Fibroblast of lung (primary cell): ENCODE measurements at regions not wholly inside any gene's neighbourhood (a gene's known extent, or its start where the extent isn't known, plus 50 kb on each side); places are given as distances from the start of the nearest gene placed in this dataset.

ENCODE experiments used
- DNase-seq, 2 donors: peaks; one replicate each; pipeline versions ENCODE4 v3.0.0 to v3.0.0-alpha.2; 2010; ENCODE audit warnings: low read depth in 2 of 2
- H2AFZ ChIP-seq: 2 replicates; pipeline ENCODE4 v1.5.1; 2012; ENCODE audit warnings: low read length, control low read depth, inconsistent platforms
- H3K27ac ChIP-seq: 2 replicates; pipeline ENCODE4 v1.5.1; 2011; ENCODE audit warnings: low read length, control low read depth; ENCODE audit not compliant: insufficient read depth
- H3K27me3 ChIP-seq: 2 replicates; pipeline ENCODE4 v1.5.1; 2011; ENCODE audit warnings: mild to moderate bottlenecking, low read length; ENCODE audit not compliant: control insufficient read depth, insufficient read depth
- H3K36me3 ChIP-seq: 2 replicates; pipeline ENCODE4 v1.5.1; 2011; ENCODE audit warnings: low read length; ENCODE audit not compliant: control insufficient read depth, insufficient read depth
- H3K4me1 ChIP-seq: 2 replicates; pipeline ENCODE4 v1.5.1; 2011; ENCODE audit warnings: low read length; ENCODE audit not compliant: control insufficient read depth, insufficient read depth; ENCODE audit errors: extremely low read depth
- H3K4me2 ChIP-seq: 2 replicates; pipeline ENCODE4 v1.5.1; 2011; ENCODE audit warnings: low read length, control low read depth; ENCODE audit not compliant: insufficient read depth; ENCODE audit errors: extremely low read depth
- H3K4me3 ChIP-seq, 4 experiments: fragments of 200-600 bp in 1 of 4; sonication (generic) in 1 of 4; replicated peaks in 1 of 4; 2 replicates each; pipeline ENCODE4 v1.5.1; 2011 to 2016; ENCODE audit warnings: low read length in 4 of 4, low read depth in 3 of 4, mild to moderate bottlenecking in 3 of 4, control low read depth in 2 of 4, inconsistent platforms in 1 of 4, mixed read lengths in 1 of 4; ENCODE audit not compliant: insufficient read depth in 1 of 4; ENCODE audit errors: control extremely low read depth in 1 of 4
- H3K79me2 ChIP-seq: 2 replicates; pipeline ENCODE4 v1.5.1; 2012; ENCODE audit warnings: mild to moderate bottlenecking, low read length, inconsistent platforms; ENCODE audit not compliant: control insufficient read depth, insufficient read depth
- H3K9ac ChIP-seq: 2 replicates; pipeline ENCODE4 v1.5.1; 2011; ENCODE audit warnings: mild to moderate bottlenecking, low read length, control low read depth; ENCODE audit not compliant: insufficient read depth
- H3K9me3 ChIP-seq: 2 replicates; pipeline ENCODE4 v1.5.1; 2012; ENCODE audit warnings: low read depth, low read length; ENCODE audit not compliant: control insufficient read depth, insufficient read depth
- H4K20me1 ChIP-seq: 2 replicates; pipeline ENCODE4 v1.5.1; 2011; ENCODE audit warnings: low read length; ENCODE audit not compliant: control insufficient read depth, insufficient read depth; ENCODE audit errors: extremely low read depth
- EZH2 ChIP-seq: IDR thresholded peaks from 2 replicates; pipeline ENCODE4 v1.5.1; 2012; ENCODE audit warnings: low read length, control low read depth, mild to moderate bottlenecking; ENCODE audit errors: missing control alignments
- TF ChIP-seq, protein P1 (sequence below), 2 donors: IDR thresholded peaks in 1 of 2; conservative IDR thresholded peaks in 1 of 2; 1 replicate in 1 of 2; 2 replicates in 1 of 2; pipeline ENCODE4 v1.5.1; 2011 to 2012; ENCODE audit warnings: low read length in 2 of 2, control low read depth in 1 of 2, inconsistent platforms in 1 of 2, low read depth in 1 of 2, mild to moderate bottlenecking in 1 of 2

- Histone ChIP-seq H3K27me3 (no peaks in the 10 kb centered on the region), H3K4me2 (no peak overlapping the region), H3K27ac (no peak overlapping the region), H3K36me3 (no peaks in the 10 kb centered on the region), H2AFZ (no peak overlapping the region), H3K79me2 (no peaks in the 10 kb centered on the region), H3K4me1 (no peaks in the 10 kb centered on the region), H3K9ac (no peak overlapping the region), H3K9me3 (no peaks in the 10 kb centered on the region), H3K4me3 (no peak overlapping the region), H4K20me1 (no peaks in the 10 kb centered on the region)
- no peak for DNase-seq
- TF ChIP-seq EZH2 = no peak
- TF ChIP-seq, protein P1, sequence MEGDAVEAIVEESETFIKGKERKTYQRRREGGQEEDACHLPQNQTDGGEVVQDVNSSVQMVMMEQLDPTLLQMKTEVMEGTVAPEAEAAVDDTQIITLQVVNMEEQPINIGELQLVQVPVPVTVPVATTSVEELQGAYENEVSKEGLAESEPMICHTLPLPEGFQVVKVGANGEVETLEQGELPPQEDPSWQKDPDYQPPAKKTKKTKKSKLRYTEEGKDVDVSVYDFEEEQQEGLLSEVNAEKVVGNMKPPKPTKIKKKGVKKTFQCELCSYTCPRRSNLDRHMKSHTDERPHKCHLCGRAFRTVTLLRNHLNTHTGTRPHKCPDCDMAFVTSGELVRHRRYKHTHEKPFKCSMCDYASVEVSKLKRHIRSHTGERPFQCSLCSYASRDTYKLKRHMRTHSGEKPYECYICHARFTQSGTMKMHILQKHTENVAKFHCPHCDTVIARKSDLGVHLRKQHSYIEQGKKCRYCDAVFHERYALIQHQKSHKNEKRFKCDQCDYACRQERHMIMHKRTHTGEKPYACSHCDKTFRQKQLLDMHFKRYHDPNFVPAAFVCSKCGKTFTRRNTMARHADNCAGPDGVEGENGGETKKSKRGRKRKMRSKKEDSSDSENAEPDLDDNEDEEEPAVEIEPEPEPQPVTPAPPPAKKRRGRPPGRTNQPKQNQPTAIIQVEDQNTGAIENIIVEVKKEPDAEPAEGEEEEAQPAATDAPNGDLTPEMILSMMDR (conservative IDR thresholded peaks at IDR 0.05 in 1 of 2, IDR thresholded peaks at IDR 0.05 in 1 of 2; ENCODE audit: low read depth in 1 of 2, low read length in 2 of 2) = no peak
Measured at GRCh38 chr11:36726420-36726819, 128.4 kb upstream of the RAG2 start.

- H2AFZ ChIP-seq = no peak overlapping the region
- no peak for DNase-seq
- H4K20me1 ChIP-seq = no peaks in the 10 kb centered on the region
- H3K79me2 ChIP-seq = no peaks in the 10 kb centered on the region
- no peak overlapping the region for H3K4me3 ChIP-seq
- TF ChIP-seq, protein P1 (conservative IDR thresholded peaks at IDR 0.05 in 1 of 2, IDR thresholded peaks at IDR 0.05 in 1 of 2; ENCODE audit: low read depth in 1 of 2, low read length in 2 of 2) = no peak
- no peak for TF ChIP-seq EZH2
- no peak overlapping the region for H3K9ac ChIP-seq
- no peak overlapping the region for H3K4me2 ChIP-seq
- no peaks in the 10 kb centered on the region for H3K9me3 ChIP-seq
- no peak overlapping the region for H3K27ac ChIP-seq
- no peaks in the 10 kb centered on the region for H3K4me1 ChIP-seq
- H3K36me3 ChIP-seq = no peaks in the 10 kb centered on the region
- no peaks in the 10 kb centered on the region for H3K27me3 ChIP-seq
Measured at GRCh38 chr11:36724742-36725385, 126.8 kb upstream of the RAG2 start.

- H3K4me3 ChIP-seq = no peak overlapping the region
- H3K27me3 ChIP-seq = no peaks in the 10 kb centered on the region
- no peak overlapping the region for H3K9ac ChIP-seq
- no peaks in the 10 kb centered on the region for H3K4me1 ChIP-seq
- DNase-seq = no peak
- no peaks in the 10 kb centered on the region for H3K36me3 ChIP-seq
- no peaks in the 10 kb centered on the region for H4K20me1 ChIP-seq
- no peaks in the 10 kb centered on the region for H3K79me2 ChIP-seq
- H3K9me3 ChIP-seq = no peaks in the 10 kb centered on the region
- no peak overlapping the region for H3K4me2 ChIP-seq
- TF ChIP-seq EZH2 = no peak
- TF ChIP-seq, protein P1 (conservative IDR thresholded peaks at IDR 0.05 in 1 of 2, IDR thresholded peaks at IDR 0.05 in 1 of 2; ENCODE audit: low read depth in 1 of 2, low read length in 2 of 2) = no peak
- H3K27ac ChIP-seq = no peak overlapping the region
- H2AFZ ChIP-seq = no peak overlapping the region
Measured at GRCh38 chr11:36722421-36722820, 124.4 kb upstream of the RAG2 start.
